HuH-7 (cell line): ENCODE measurements at regions not wholly inside any gene's neighbourhood (a gene's known extent, or its start where the extent isn't known, plus 50 kb on each side); places are given as distances from the start of the nearest gene placed in this dataset.
"Not testable (repeated sequence)": the region's sequence is repeated elsewhere in the genome, so short reads cannot be mapped to it uniquely, and the experiment has no call there.

Experiments
- DNase-seq: peaks from one replicate; pipeline ENCODE4 v3.0.0; 2011; ENCODE audit warnings: low spot score

DNA sequence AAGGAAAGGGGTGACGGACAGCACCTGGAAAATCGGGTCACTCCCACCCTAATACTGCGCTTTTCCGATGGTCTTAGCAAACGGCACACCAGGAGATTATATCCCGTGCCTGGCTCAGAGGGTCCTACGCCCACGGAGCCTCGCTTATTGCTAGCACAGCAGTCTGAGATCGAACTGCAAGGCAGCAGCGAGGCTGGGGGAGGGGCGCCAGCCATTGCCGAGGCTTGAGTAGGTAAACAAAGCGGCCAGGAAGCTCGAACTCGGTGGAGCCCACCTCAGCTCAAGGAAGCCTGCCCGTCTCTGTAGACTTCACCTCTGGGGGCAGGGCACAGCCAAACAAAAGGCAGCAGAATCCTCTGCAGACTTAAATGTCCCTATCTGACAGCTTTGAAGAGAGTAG is 91.5 kb upstream of the MBIP start:
- not testable (repeated sequence) for DNase-seq

DNA sequence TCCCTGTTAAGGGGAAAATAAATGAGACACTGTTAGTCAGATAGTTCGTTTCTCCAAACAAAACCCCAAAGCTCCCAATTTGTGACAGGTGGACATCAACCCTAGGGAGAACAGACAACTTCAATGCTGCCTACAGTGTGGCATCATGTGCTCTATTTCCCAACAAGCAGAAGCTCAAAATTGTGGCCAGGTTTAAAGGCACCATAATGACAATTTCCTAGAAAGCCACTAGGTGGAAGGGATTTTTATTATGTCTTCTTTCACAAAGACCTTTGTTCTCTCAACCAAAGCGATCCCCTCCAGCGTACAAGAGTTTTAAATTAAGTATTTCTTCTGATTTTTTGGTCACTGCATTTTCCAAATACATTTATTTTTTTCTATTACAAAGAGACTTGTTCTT is 88.0 kb upstream of the MBIP start:
- no peak for DNase-seq

DNA sequence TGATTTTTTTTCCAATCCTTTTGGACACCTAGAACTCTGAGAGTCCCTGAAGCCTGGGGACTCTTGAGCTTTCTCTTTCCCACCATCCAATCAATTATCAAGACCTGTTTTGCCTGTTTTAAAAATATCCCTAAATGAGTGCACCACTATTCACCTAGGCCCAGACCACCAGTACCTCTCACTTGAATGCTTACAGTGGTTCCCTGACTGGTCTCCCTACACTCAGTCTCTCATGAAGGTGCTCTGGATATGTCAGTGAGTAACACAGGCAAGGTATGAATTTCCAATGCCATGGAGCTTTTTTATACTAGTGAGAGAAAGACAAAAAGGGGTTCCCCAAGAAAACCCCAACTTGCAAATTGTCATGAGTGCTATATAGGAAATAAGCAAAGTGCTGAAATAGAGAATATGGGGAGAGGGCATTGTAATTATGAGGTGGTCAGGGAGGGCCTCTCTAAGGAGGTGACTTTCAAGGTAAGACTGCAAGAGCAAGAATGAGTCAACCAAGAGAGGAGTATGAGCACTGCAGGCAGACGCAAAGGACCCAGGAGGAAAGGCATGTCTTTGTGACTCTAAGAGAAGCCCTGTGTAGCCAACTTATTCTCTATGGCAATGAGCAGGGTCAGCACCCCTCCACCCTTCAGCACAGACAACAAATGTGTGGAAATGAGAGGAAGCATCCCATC is 85.3 kb upstream of the MBIP start:
- no peak for DNase-seq

DNA sequence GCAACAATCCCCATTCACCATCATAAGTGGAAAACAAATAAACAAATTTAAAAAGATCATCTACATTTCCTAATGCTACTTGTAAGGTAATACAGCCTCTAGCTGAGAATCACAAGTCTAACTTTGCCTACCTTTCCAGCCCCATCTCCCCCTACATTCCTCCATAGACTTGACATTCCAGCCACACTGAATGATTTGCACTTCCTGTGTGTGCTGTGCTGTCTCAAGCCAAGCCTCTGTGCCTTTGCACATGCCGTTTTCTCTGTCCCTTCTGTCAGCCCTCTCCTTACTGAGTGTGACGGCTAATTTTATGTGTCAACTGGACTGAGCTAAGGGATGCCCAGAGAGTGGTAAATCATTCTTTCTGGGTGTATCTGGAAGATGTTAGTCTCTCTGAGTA is 82.4 kb upstream of the MBIP start:
- no peak for DNase-seq

DNA sequence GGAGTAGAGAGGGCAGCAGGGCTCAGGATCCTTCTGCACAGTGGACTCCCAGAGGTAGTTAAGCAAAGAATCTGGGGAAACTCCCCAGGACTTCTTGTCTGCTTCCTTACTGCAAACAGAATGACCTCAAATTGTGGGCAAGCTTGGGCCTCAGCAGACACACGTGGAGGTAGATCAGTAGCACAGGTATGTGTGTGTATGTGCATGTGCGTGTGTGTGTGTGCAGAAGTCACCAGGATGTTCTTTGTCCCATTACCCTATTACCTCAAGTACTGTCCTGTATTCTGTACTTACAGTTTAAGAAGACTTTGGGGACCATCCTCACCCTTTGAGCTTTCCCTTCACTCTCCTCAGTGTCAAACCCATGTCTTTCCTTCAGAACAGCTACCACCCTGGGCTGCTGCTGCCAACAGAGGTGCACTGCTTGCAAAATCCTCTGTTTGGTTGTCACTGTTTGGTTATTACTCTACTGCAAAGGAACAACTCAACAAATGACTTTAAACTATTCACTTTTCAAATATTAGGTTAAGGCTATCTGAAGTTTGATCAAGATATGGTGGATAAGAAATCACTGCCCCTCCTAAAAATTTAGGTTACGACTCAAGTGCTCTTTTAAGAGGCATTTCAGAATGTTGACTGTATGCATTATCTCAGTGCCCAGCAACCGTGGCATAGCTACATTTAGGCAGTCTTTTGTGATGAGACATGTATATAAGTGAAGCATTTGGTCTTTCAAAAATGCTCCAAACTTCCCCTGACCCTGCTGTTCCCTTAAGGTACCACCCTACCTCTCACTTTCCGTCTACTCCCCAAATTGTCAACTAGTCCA is 78.2 kb upstream of the MBIP start:
- DNase-seq = no peak

DNA sequence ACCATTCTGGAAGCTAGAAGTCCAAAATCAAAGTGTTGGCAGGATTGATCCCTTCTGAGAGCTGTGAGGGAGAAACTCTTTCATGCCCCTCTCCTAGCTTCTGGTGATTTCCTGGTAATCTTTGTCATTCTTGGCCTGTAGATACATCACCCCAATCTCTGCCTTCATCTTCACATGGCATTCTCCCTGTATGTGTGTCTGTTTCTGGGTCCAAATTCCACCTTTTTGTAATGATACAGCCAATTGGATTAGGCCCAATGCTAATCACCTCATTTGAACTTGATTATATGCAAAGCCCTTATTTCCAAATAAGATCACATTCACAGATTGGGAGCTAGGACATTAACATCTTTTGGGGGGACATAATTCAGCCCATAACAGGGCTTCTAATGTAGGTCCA is 76.9 kb upstream of the MBIP start:
- DNase-seq = no peak

DNA sequence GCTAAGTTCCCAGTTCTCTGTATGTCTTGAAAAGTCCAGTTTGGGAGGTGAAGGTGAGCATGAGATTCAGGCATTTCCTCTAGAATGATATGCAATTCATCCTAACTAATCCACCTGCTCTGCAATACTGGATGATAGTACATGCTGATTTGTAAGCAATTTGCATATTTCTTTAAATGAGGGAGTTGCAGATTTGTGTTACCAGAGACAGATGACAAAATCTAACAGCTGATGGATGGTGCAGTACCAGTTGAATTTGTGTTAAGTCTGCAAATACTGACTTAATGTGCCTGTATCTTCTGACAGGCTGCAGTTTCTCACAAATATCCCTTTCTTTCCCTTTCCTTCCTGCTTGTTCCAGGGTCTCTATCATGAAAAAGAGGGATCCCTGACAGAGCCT is 76.4 kb upstream of the MBIP start:
- no peak for DNase-seq

DNA sequence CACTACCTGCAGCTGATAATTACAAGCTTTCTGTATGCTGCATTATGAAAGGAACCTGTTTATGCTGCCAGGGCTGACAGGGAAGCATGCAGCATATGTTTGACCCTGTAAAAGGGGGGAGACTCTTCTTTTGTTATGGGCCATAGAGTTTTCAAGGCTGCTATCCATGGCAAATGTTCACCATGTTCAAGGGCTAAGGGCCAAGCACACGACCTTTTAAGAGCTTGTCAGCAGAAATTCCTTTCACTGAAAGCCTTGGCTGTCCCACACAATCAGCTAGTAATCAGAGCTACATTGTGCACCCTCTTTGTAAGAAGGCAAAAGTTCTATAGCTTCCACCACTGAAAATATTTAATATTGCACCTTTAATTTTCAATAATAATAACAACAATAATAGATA is 74.2 kb upstream of the MBIP start:
- DNase-seq = no peak

DNA sequence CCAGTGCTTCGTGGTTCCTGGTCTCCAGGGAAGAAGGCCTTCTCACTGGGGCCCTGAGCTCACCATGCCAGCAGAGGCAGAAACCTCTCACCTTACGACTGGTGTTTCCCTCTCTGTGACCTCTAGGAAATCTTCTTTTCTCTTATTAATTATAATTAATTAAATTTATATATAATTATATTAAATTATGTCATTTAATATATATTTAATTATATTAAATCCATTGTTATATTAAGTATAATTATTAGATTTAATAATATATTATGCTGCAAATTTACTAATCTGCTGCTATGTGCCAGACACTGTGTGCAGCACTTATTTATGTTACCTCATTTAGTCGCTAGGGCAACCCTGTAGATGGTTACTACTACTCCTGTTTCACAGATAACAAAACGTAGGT is 70.3 kb upstream of the MBIP start:
- DNase-seq = no peak

DNA sequence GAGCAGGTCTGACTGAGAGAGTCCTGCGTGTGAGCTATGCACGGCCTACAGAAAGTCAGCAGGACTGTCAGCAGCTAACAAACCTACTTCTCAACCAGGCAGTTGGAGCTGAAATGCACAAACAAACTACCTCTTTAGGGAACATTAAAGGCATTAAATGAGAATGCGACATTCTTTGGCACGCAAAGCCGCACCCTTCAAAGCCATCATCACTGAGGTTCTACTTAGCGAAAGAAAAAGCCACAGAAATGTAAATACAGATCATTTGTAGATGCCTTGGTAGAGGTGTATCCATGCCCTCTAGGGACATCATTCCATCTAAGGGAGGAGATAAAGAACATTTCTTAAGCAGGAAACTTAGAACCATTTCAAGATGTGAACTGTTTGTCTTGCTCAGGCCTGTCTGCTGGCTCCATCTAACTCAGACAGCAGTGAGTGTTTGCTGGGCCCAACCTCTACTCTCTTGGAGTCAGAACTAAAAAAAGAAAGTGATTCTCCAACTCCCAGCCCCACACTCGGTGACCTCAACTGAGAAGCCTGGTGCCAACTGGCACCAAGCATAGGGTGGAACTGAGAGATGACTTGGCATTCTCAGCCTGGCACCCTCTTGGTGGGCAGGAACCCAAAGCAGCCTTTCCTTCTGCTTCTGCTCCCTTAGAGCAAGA is 63.5 kb upstream of the MBIP start:
- DNase-seq = no peak

DNA sequence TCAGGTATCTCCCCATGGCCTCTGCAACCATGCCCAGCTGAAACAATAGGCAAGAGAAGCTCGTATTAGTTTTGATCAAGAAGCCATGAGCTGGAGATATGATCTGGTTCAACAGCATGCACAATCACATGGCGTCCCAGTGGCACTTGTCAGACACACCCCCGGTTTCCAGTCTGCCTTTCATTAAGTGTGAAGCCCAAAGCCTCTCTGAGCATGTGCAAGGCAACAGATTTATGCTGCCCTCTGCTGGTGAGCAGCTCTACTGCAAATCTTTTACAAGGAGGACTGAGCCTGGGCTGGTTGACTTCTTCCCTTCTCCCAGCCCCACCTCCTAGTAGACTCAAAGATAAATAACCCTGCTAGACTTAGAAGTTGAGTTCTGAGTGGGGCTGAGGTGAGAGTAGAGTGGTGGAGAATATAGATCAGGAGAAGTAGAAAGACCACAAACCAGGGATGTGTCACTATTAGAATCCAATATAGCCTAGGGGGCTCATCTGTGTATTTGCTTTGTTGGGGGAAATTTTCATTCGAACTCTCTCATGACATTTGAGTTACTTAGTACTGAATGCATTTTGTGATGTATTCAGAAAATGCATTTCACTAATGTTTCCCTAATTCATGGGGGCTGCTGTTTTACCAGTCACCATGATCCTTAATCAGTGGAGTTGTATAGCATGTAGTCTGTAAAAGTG is 53.7 kb upstream of the MBIP start:
- peak; percentile 28 for DNase-seq
